Testis (tissue), 2 donors: ENCODE measurements at regions not wholly inside any gene's neighbourhood (a gene's known extent, or its start where the extent isn't known, plus 50 kb on each side); places are given as distances from the start of the nearest gene placed in this dataset.

Source experiments
- DNase-seq: peaks from one replicate; pipeline ENCODE4 v3.0.0-alpha.2; 2019
- H3K27ac ChIP-seq, 2 donors: fragments of 200-600 bp; sonication (generic); one replicate each; pipeline ENCODE4 v1.5.1; 2019
- H3K27me3 ChIP-seq: fragments of 200-600 bp; sonication (generic); one replicate; pipeline ENCODE4 v1.5.1; 2019
- H3K36me3 ChIP-seq: fragments of 200-600 bp; sonication (generic); one replicate; pipeline ENCODE4 v1.5.1; 2017; ENCODE audit warnings: low read depth; ENCODE audit errors: missing control alignments
- H3K4me1 ChIP-seq: fragments of 200-600 bp; sonication (generic); one replicate; pipeline ENCODE4 v1.5.1; 2019
- H3K4me3 ChIP-seq, 2 donors: fragments of 200-600 bp; sonication (generic); one replicate each; pipeline ENCODE4 v1.5.1; 2017 to 2019
- H3K9me3 ChIP-seq: fragments of 200-600 bp; sonication (generic); one replicate; pipeline ENCODE4 v1.5.1; 2017
- POLR2A ChIP-seq: fragments of 450-650 bp; IDR thresholded peaks from one replicate; pipeline ENCODE4 v1.6.1; 2017; ENCODE audit warnings: antibody characterized with exemption, mild to moderate bottlenecking, moderate library complexity
- WGBS, 2 donors: methylation state at CpG; one replicate each; pipeline ENCODE4 v1.1.5; 2018; 5-methylcytosine and 5-hydroxymethylcytosine counted together
- intact Hi-C: fragments of 100-400 bp; cut with DNase I; formaldehyde crosslinking; loops from one replicate; pipeline ENCODE4 v1.15.1; 2023; ENCODE audit warnings: low total_unique reads
- TF ChIP-seq, protein P1 (sequence below), 3 experiments: fragments of 450-650 bp in 2 of 3; fragments of 200-600 bp in 1 of 3; sonication (generic) in 1 of 3; IDR thresholded peaks; one replicate each; pipeline ENCODE4 v1.5.1; 2016 to 2019; ENCODE audit warnings: antibody characterized with exemption in 3 of 3, mild to moderate bottlenecking in 2 of 3, moderate library complexity in 1 of 3

DNA sequence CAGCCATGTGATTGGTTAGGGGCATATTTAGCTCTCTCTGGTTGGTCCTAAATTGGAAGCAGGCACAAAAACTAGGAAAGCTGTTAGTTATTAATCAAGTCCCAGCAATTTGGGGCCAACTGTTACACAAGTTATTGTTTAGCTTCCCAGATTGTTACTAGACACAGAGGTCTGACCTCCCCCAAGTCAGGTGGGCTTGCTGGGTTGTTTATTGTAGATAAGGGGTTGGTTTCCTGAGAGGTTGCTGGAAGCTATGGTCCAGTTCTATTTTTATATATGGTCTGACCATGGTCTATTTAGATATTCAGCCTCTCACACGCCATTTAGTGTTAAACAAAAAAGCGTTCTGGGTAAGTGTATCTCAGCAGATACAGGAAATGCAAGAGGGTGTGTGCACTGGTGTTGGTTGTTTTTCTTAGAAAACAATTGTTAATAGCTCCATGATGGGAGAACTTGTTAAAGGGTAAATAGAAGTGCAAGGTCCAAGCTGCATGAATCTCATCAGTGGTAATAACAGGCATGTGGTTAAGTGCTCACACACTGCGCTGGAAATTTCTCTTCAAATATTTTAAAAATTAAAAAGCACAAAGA, 150.0 kb downstream of the RAP2A start:
- H3K4me3 ChIP-seq = no peak overlapping the region
- no peaks in the 10 kb centered on the region for H3K27me3 ChIP-seq
- DNase-seq = no peak
- H3K27ac ChIP-seq = no peak overlapping the region
- H3K9me3 ChIP-seq = no peaks in the 10 kb centered on the region
- no peaks in the 10 kb centered on the region for H3K4me1 ChIP-seq
- intact Hi-C loops = no loop called here
- TF ChIP-seq, protein P1, sequence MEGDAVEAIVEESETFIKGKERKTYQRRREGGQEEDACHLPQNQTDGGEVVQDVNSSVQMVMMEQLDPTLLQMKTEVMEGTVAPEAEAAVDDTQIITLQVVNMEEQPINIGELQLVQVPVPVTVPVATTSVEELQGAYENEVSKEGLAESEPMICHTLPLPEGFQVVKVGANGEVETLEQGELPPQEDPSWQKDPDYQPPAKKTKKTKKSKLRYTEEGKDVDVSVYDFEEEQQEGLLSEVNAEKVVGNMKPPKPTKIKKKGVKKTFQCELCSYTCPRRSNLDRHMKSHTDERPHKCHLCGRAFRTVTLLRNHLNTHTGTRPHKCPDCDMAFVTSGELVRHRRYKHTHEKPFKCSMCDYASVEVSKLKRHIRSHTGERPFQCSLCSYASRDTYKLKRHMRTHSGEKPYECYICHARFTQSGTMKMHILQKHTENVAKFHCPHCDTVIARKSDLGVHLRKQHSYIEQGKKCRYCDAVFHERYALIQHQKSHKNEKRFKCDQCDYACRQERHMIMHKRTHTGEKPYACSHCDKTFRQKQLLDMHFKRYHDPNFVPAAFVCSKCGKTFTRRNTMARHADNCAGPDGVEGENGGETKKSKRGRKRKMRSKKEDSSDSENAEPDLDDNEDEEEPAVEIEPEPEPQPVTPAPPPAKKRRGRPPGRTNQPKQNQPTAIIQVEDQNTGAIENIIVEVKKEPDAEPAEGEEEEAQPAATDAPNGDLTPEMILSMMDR (IDR thresholded peaks at IDR 0.05) = no peak
- no peak for TF ChIP-seq POLR2A
- 64 to 74% methylated on average over 3 of the region's 3 CpGs for WGBS, 2 donors
- no peaks in the 10 kb centered on the region for H3K36me3 ChIP-seq

DNA sequence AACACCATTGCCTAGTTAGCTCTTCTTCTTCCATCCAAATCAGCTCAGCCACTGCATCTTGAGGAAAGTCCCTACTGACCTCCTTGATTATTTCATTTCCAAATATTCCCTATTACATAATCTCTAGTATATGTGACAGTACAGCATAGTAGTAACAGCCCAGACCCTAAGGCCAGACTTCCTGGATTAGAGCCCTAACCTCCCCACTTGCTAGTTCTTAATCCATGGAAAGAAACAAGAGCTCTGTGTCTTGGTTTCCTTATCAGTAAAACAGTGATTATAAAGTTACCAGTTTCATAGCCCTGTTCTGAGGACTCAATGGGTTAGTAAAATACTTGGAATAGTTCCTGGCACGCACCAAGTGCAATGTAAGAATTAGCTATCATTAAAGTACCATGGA, 153.0 kb downstream of the RAP2A start:
- H3K27ac ChIP-seq = no peak overlapping the region
- no peak for TF ChIP-seq POLR2A
- TF ChIP-seq, protein P1 (IDR thresholded peaks at IDR 0.05) = no peak
- no peaks in the 10 kb centered on the region for H3K9me3 ChIP-seq
- intact Hi-C loops = no loop called here
- no peak overlapping the region for H3K4me3 ChIP-seq
- 52 to 57% methylated on average over 1 of the region's 1 CpG for WGBS, 2 donors
- H3K27me3 ChIP-seq = no peaks in the 10 kb centered on the region
- no peak for DNase-seq
- no peaks in the 10 kb centered on the region for H3K4me1 ChIP-seq
- H3K36me3 ChIP-seq = no peaks in the 10 kb centered on the region

DNA sequence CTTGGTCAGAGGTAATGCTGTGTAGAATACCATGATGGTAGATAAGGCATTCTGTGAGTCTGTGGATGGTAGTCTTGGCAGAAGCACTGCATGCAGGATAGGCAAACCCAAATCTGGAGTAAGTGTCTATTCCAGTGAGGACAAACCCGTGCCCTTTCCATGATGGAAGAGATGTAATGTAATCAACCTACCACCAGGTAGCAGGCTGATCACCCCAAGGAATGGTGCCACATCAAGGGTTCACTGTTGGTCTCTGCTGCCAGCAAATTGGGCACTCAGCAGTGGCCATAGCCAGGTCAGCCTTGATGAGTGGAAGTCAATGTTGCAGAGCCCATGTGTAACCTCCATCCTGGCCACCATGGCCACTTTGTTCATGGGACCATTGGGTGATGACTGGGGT, 155.0 kb downstream of the RAP2A start:
- no peaks in the 10 kb centered on the region for H3K9me3 ChIP-seq
- no peak for DNase-seq
- no peak for TF ChIP-seq POLR2A
- TF ChIP-seq, protein P1 (IDR thresholded peaks at IDR 0.05) = no peak
- H3K4me3 ChIP-seq = no peak overlapping the region
- intact Hi-C loops = no loop called here
- no peaks in the 10 kb centered on the region for H3K4me1 ChIP-seq
- WGBS, 2 donors = 76 to 88% methylated on average over 1 of the region's 1 CpG
- no peaks in the 10 kb centered on the region for H3K36me3 ChIP-seq
- H3K27me3 ChIP-seq = no peaks in the 10 kb centered on the region
- no peak overlapping the region for H3K27ac ChIP-seq

DNA sequence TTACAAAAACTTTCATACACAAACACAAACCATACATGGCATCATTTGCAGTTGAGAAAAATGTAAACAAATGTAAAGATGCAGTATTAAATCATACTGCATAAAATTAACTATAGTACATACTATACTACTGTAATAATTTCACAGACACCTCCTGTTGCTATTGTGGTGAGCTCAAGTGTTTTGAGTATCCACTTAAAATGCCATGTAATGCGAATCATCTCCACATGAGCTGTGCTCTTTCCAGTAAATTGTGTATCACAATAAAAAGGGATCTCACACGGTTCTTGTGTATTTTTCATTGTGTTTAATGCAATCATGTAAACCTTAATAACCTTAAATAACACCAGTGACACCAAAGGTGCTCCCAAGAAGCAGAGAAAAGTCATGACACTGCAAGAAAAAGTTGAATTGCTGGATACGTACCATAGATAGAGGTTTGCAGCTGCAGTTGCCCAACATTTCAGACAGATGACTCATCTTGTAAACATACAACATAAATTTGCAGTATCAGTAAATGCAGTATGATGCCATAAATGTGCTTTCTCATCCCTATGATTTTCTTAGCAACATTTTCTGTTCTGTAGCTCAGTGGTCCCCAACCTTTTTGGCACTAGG, 166.6 kb downstream of the RAP2A start:
- no peak for DNase-seq
- H3K27ac ChIP-seq = no peak overlapping the region
- intact Hi-C loops = no loop called here
- no peaks in the 10 kb centered on the region for H3K9me3 ChIP-seq
- H3K4me3 ChIP-seq = no peak overlapping the region
- H3K27me3 ChIP-seq = no peaks in the 10 kb centered on the region
- 57 to 62% methylated on average over 3 of the region's 3 CpGs for WGBS, 2 donors
- TF ChIP-seq, protein P1 (IDR thresholded peaks at IDR 0.05) = no peak
- TF ChIP-seq POLR2A = no peak
- H3K4me1 ChIP-seq = no peaks in the 10 kb centered on the region
- H3K36me3 ChIP-seq = no peaks in the 10 kb centered on the region

DNA sequence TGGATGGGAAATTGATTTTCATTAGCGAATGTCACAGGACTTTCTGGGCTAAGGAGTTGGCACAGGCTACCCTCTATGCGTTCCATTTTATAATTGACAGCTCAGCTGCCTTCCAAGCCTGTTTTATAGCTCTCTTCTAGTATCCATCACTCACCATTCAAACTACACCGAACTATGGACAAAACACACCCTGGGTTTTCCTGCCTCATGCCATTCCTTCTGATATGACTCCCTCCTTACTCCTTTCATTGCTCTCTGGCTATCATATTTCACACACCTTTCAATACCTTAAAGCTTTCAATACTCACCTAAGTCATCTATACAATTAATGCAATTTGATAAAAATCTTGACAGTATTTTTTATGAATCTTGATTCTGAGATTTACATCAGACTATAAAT, 181.3 kb downstream of the RAP2A start:
- H3K27ac ChIP-seq = no peak overlapping the region
- 87 to 89% methylated on average over 3 of the region's 3 CpGs for WGBS, 2 donors
- no peaks in the 10 kb centered on the region for H3K9me3 ChIP-seq
- TF ChIP-seq POLR2A = no peak
- TF ChIP-seq, protein P1 (IDR thresholded peaks at IDR 0.05) = no peak
- intact Hi-C loops = no loop called here
- H3K36me3 ChIP-seq = no peaks in the 10 kb centered on the region
- H3K4me1 ChIP-seq = no peaks in the 10 kb centered on the region
- no peaks in the 10 kb centered on the region for H3K27me3 ChIP-seq
- no peak overlapping the region for H3K4me3 ChIP-seq
- DNase-seq = no peak
